HCT116 (cell line): ENCODE measurements at regions not wholly inside any gene's neighbourhood (a gene's known extent, or its start where the extent isn't known, plus 50 kb on each side); places are given as distances from the start of the nearest gene placed in this dataset.

ENCODE experiments used
- ATAC-seq: fragments of 200-7000 bp; cut with Tn5 transposase; 2 replicates; pipeline ENCODE4 v1.9.1; 2020; ENCODE audit warnings: mild to moderate bottlenecking, moderate library complexity
- BruUV-seq: library from RNA; stranded (reverse); fragments of 400-500 nt; replicated peaks from 2 replicates; lab custom pipeline; 2021; lab: Mats Ljungman, UMichigan
- CTCF ChIA-PET: fragments of 300-600 bp; sonication (Branson Sonifier 250); formaldehyde crosslinking; loops from one replicate; lab custom pipeline; 2021; ENCODE audit warnings: antibody characterized with exemption; lab: Charles Lee
- POLR2A ChIA-PET: fragments of 300-600, 350-600 bp; sonication (Branson Sonifier 250); formaldehyde crosslinking; loops from one replicate; lab custom pipeline; 2021; ENCODE audit warnings: antibody characterized with exemption; lab: Charles Lee
- RAD21 ChIA-PET, 2 experiments: fragments of 300-600 bp; sonication (Branson Sonifier 250); formaldehyde crosslinking; loops; one replicate each; lab custom pipeline; 2023; ENCODE audit warnings: low total read pairs in 2 of 2; ENCODE audit not compliant: uncharacterized antibody in 2 of 2, unreplicated experiment in 2 of 2, low non-redundant PET in 1 of 2; lab: Charles Lee
- DNase-seq: peaks from one replicate; pipeline ENCODE4 v3.0.0-alpha.2; 2010; ENCODE audit warnings: low read depth, low spot score
- H2AFZ ChIP-seq: fragments of 200-600 bp; shearing (Covaris generic), sonication (generic); 2 replicates; pipeline ENCODE4 v1.6.1; 2017; ENCODE audit warnings: low read depth, mixed run types, mixed read lengths, antibody characterized with exemption, low read length; ENCODE audit not compliant: poor library complexity, severe bottlenecking
- H3K27ac ChIP-seq: 2 replicates; pipeline ENCODE4 v1.5.1; 2012; ENCODE audit warnings: low read depth, low read length
- H3K27me3 ChIP-seq: fragments of 200-600 bp; sonication (generic); 2 replicates; pipeline ENCODE4 v1.6.1; 2016; ENCODE audit warnings: mixed run types, low read length, mixed read lengths; ENCODE audit not compliant: insufficient read depth
- H3K36me3 ChIP-seq, 2 experiments: fragments of 200-500 bp in 1 of 2; fragments of 200-600 bp in 1 of 2; sonication (Bioruptor generic) in 1 of 2; sonication (generic) in 1 of 2; 2 replicates each; pipeline versions ENCODE4 v1.5.1 to v1.6.1; 2014 to 2016; ENCODE audit warnings: low read length in 2 of 2, inconsistent platforms in 1 of 2, mixed read lengths in 1 of 2, mixed run types in 1 of 2; ENCODE audit not compliant: insufficient read depth in 2 of 2, control insufficient read depth in 1 of 2
- H3K4me1 ChIP-seq, 2 experiments: fragments of 200-600 bp in 1 of 2; sonication (generic) in 1 of 2; 2 replicates each; pipeline versions ENCODE4 v1.5.1 to v1.6.1; 2012 to 2017; ENCODE audit warnings: low read length in 2 of 2, inconsistent platforms in 1 of 2, mild to moderate bottlenecking in 1 of 2, mixed read lengths in 1 of 2, mixed run types in 1 of 2, moderate library complexity in 1 of 2; ENCODE audit not compliant: insufficient read depth in 2 of 2, control insufficient read depth in 1 of 2
- H3K4me2 ChIP-seq: fragments of 200-600 bp; sonication (generic); 2 replicates; pipeline ENCODE4 v1.6.1; 2017; ENCODE audit warnings: mixed run types, low read length, mixed read lengths
- H3K4me3 ChIP-seq, 2 experiments: fragments of 200-600 bp in 1 of 2; sonication (generic) in 1 of 2; replicated peaks in 1 of 2; 2 replicates each; pipeline ENCODE4 v1.5.1; 2011 to 2016; ENCODE audit warnings: low read length in 2 of 2, control low read depth in 1 of 2, low read depth in 1 of 2, mild to moderate bottlenecking in 1 of 2, mixed read lengths in 1 of 2, mixed run types in 1 of 2
- H3K79me2 ChIP-seq: fragments of 200-600 bp; sonication (generic); 2 replicates; pipeline ENCODE4 v1.6.1; 2017; ENCODE audit warnings: mild to moderate bottlenecking, mixed run types, low read length, moderate library complexity, mixed read lengths; ENCODE audit not compliant: insufficient read depth
- H3K9ac ChIP-seq: fragments of 200-600 bp; sonication (generic); 2 replicates; pipeline ENCODE4 v1.6.1; 2016; ENCODE audit warnings: low read length, mixed read lengths
- H3K9me2 ChIP-seq: fragments of 200-600 bp; sonication (generic), shearing (Covaris generic); 2 replicates; pipeline ENCODE4 v1.6.1; 2017; ENCODE audit warnings: mixed run types, mild to moderate bottlenecking, moderate library complexity; ENCODE audit not compliant: insufficient read depth
- H3K9me3 ChIP-seq, 2 experiments: fragments of 200-500 bp in 1 of 2; fragments of 200-600 bp in 1 of 2; sonication (Bioruptor generic) in 1 of 2; sonication (generic) in 1 of 2; 2 replicates each; pipeline ENCODE4 v1.6.1; 2014 to 2017; ENCODE audit warnings: low read length in 2 of 2, mixed read lengths in 2 of 2, inconsistent platforms in 1 of 2, low read depth in 1 of 2, mild to moderate bottlenecking in 1 of 2, mixed run types in 1 of 2, moderate library complexity in 1 of 2; ENCODE audit not compliant: control insufficient read depth in 1 of 2, insufficient read depth in 1 of 2
- H4K20me1 ChIP-seq: fragments of 200-600 bp; sonication (generic), shearing (Covaris generic); 2 replicates; pipeline ENCODE4 v1.6.1; 2017; ENCODE audit warnings: mixed run types, mild to moderate bottlenecking, moderate library complexity; ENCODE audit not compliant: insufficient read depth
- CBX3 ChIP-seq: IDR thresholded peaks from 2 replicates; pipeline ENCODE4 v1.6.1; 2012; ENCODE audit warnings: low read depth
- EGR1 ChIP-seq: IDR thresholded peaks from 2 replicates; pipeline ENCODE4 v1.6.1; 2012; ENCODE audit warnings: low read depth
- EZH2 ChIP-seq: fragments of 200-600 bp; sonication (generic); IDR thresholded peaks from 2 replicates; pipeline ENCODE4 v1.6.1; 2017; ENCODE audit warnings: antibody characterized with exemption, mixed run types
- FOSL1 ChIP-seq: IDR thresholded peaks from 2 replicates; pipeline ENCODE4 v1.6.1; 2012; ENCODE audit warnings: low read depth
- SIN3A ChIP-seq: IDR thresholded peaks from 2 replicates; pipeline ENCODE4 v1.6.1; 2012; ENCODE audit warnings: low read depth
- SRF ChIP-seq: IDR thresholded peaks from 2 replicates; pipeline ENCODE4 v1.6.1; 2012; ENCODE audit warnings: low read depth
- TCF7L2 ChIP-seq: IDR thresholded peaks from 2 replicates; pipeline ENCODE4 v1.7.0; 2011; ENCODE audit warnings: borderline replicate concordance, inconsistent platforms; ENCODE audit not compliant: insufficient read depth, insufficient read length; ENCODE audit errors: extremely low read depth
- YY1 ChIP-seq: IDR thresholded peaks from 2 replicates; pipeline ENCODE4 v1.6.1; 2011; ENCODE audit warnings: low read length, low read depth, moderate library complexity, mild to moderate bottlenecking; ENCODE audit not compliant: insufficient replicate concordance; ENCODE audit errors: extremely low read depth
- ZFX ChIP-seq: fragments of 450-650 bp; IDR thresholded peaks from 2 replicates; pipeline ENCODE4 v1.6.1; 2017
- ZNF274 ChIP-seq: fragments of 200-500 bp; sonication (Bioruptor generic); IDR thresholded peaks from 2 replicates; pipeline ENCODE4 v1.6.1; 2014; ENCODE audit warnings: mild to moderate bottlenecking, low read depth, low read length, inconsistent platforms
- intact Hi-C: fragments of 100-400 bp; cut with micrococcal nuclease; formaldehyde crosslinking; loops from 2 replicates; pipeline ENCODE4 v1.10.0; 2022
- TF ChIP-seq, protein P1 (sequence below), 3 experiments: fragments of 200-600 bp in 1 of 3; sonication (generic) in 1 of 3; IDR thresholded peaks in 2 of 3; conservative IDR thresholded peaks in 1 of 3; 2 replicates each; pipeline ENCODE4 v1.5.1; 2012 to 2017; ENCODE audit warnings: low read depth in 2 of 3, low read length in 2 of 3, antibody characterized with exemption in 1 of 3, borderline replicate concordance in 1 of 3, control low read depth in 1 of 3, mild to moderate bottlenecking in 1 of 3, mixed read lengths in 1 of 3, mixed run types in 1 of 3, moderate library complexity in 1 of 3; ENCODE audit not compliant: insufficient read depth in 1 of 3
- TF ChIP-seq, protein P2 (sequence below): IDR thresholded peaks from 2 replicates; pipeline ENCODE4 v1.6.1; 2012
- TF ChIP-seq, protein P3 (sequence below): IDR thresholded peaks from 2 replicates; pipeline ENCODE4 v1.6.1; 2011; ENCODE audit warnings: mild to moderate bottlenecking, low read length, moderate library complexity; ENCODE audit not compliant: insufficient replicate concordance; ENCODE audit errors: extremely low read depth
- TF ChIP-seq, protein P4 (sequence below): IDR thresholded peaks from 2 replicates; pipeline ENCODE4 v1.6.1; 2012

DNA sequence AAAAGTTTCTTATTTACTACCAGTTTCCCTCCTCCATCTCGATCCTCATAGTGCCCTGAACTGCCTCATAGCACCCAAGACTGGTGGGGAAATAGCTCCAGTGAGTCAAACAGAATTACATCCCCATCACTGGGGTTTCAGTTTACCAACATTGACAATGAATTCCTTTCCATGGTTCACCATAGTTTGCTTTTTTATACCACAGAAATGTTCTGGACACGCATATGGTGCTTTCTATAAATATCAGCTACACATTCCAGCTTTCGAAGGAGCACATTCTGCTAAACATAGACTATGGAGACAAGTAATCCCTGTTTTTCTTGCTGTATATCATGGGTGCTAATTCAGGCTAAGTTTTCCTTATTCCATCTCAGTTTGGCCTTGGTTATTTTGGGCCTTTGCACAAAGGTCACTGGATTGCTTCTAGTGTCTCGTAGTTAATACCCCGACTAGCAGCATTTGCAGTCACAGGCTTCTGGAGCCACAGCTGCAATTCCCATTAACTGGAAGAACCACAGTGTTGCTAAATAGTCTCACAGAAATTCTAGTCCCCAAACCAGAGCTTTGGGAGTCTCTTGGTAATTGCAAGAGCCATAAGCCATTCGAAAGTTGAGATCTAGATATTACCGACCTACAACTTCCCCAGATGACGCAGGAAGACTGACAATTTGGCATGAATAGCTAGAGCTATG is 53.4 kb upstream of the TRPC3 start:
- DNase-seq (no peak), ATAC-seq (no peak)
- no peak overlapping the region for H3K27ac ChIP-seq
- H3K27me3 ChIP-seq: no peaks in the 10 kb centered on the region
- ChIA-PET POLR2A (no interaction called here), CTCF (interaction anchor here (1.3 kb wide), 1 partner anchor 105 kb away, joined by 4 read pairs; no protein-coding TSS in a partner anchor), RAD21 (no interaction called here)
- intact Hi-C loops: no loop called here
- H3K36me3 ChIP-seq: no peaks in the 10 kb centered on the region
- H3K9ac ChIP-seq: no peak overlapping the region
- H3K79me2 ChIP-seq: no peaks in the 10 kb centered on the region
- H4K20me1 ChIP-seq: no peaks in the 10 kb centered on the region
- H3K4me2 ChIP-seq: no peak overlapping the region
- no peak overlapping the region for H2AFZ ChIP-seq
- no peaks in the 10 kb centered on the region for H3K9me2 ChIP-seq
- H3K9me3 ChIP-seq: no peaks in the 10 kb centered on the region
- no TSS peak for BruUV-seq
- no peaks in the 10 kb centered on the region for H3K4me1 ChIP-seq
- H3K4me3 ChIP-seq: no peak overlapping the region
- TF ChIP-seq EGR1: no peak
- TF ChIP-seq, protein P1, sequence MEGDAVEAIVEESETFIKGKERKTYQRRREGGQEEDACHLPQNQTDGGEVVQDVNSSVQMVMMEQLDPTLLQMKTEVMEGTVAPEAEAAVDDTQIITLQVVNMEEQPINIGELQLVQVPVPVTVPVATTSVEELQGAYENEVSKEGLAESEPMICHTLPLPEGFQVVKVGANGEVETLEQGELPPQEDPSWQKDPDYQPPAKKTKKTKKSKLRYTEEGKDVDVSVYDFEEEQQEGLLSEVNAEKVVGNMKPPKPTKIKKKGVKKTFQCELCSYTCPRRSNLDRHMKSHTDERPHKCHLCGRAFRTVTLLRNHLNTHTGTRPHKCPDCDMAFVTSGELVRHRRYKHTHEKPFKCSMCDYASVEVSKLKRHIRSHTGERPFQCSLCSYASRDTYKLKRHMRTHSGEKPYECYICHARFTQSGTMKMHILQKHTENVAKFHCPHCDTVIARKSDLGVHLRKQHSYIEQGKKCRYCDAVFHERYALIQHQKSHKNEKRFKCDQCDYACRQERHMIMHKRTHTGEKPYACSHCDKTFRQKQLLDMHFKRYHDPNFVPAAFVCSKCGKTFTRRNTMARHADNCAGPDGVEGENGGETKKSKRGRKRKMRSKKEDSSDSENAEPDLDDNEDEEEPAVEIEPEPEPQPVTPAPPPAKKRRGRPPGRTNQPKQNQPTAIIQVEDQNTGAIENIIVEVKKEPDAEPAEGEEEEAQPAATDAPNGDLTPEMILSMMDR (IDR thresholded peaks at IDR 0.05 in 2 of 3, conservative IDR thresholded peaks at IDR 0.05 in 1 of 3; ENCODE audit: borderline replicate concordance in 1 of 3, insufficient read depth in 1 of 3, low read depth in 2 of 3, low read length in 2 of 3): peak in 1 of 3 experiments; percentile 14; a peak in 1 of 6 replicates

DNA sequence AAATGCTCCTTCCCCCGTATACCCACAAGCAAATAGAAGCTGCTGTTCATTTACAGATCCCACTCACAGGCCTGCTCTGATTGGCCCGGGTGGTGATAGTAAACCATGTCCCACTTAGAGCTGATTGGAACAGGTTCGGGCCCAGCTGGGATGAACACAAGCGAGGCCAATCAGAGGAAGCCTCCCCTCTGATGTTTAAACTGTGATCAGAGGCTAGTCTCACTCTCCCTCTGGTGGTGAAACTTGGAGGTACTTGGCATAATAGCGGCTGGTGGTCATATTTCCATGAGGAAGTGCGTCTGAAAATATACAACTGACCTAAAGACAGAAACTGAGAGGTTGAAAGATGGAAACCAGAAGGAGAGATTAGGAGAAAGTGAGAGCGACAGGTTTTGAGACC is 51.5 kb upstream of the TRPC3 start:
- peak; percentile 96 for ATAC-seq
- Histone ChIP-seq H3K4me1 (no peaks in the 10 kb centered on the region), H3K27me3 (no peaks in the 10 kb centered on the region), H3K27ac (no peak overlapping the region), H3K36me3 (no peaks in the 10 kb centered on the region), H3K4me3 (no peak overlapping the region), H4K20me1 (no peaks in the 10 kb centered on the region), H2AFZ (peak overlapping the region; percentile 33), H3K9me3 (no peaks in the 10 kb centered on the region), H3K79me2 (no peaks in the 10 kb centered on the region), H3K9ac (no peak overlapping the region), H3K9me2 (no peaks in the 10 kb centered on the region), H3K4me2 (no peak overlapping the region)
- ChIA-PET POLR2A (no interaction called here), RAD21 (no interaction called here), CTCF (interaction anchor here (1.0 kb wide), 1 partner anchor 103 kb away, joined by 5 read pairs; no protein-coding TSS in a partner anchor)
- intact Hi-C loops: loop anchor here (1.0 kb wide), 1 partner anchor 103 kb away; no protein-coding TSS in a partner anchor
- DNase-seq: peak; percentile 42
- no TSS peak for BruUV-seq
- TF ChIP-seq EZH2 (no peak), FOSL1 (no peak), SRF (no peak), EGR1 (no peak), ZNF274 (no peak), ZFX (no peak), YY1 (no peak), TCF7L2 (no peak), SIN3A (no peak), CBX3 (0 out of 2 replicates have a peak, but pooled peaks have one; percentile 25)
- TF ChIP-seq, protein P2, sequence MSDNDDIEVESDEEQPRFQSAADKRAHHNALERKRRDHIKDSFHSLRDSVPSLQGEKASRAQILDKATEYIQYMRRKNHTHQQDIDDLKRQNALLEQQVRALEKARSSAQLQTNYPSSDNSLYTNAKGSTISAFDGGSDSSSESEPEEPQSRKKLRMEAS: no peak
- TF ChIP-seq, protein P3, sequence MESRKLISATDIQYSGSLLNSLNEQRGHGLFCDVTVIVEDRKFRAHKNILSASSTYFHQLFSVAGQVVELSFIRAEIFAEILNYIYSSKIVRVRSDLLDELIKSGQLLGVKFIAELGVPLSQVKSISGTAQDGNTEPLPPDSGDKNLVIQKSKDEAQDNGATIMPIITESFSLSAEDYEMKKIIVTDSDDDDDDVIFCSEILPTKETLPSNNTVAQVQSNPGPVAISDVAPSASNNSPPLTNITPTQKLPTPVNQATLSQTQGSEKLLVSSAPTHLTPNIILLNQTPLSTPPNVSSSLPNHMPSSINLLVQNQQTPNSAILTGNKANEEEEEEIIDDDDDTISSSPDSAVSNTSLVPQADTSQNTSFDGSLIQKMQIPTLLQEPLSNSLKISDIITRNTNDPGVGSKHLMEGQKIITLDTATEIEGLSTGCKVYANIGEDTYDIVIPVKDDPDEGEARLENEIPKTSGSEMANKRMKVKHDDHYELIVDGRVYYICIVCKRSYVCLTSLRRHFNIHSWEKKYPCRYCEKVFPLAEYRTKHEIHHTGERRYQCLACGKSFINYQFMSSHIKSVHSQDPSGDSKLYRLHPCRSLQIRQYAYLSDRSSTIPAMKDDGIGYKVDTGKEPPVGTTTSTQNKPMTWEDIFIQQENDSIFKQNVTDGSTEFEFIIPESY: no peak
- TF ChIP-seq, protein P4, sequence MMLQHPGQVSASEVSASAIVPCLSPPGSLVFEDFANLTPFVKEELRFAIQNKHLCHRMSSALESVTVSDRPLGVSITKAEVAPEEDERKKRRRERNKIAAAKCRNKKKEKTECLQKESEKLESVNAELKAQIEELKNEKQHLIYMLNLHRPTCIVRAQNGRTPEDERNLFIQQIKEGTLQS: no peak
